ENCODE measurements at regions not wholly inside any gene's neighbourhood (a gene's known extent, or its start where the extent isn't known, plus 50 kb on each side); places are given as distances from the start of the nearest gene placed in this dataset.

DNA sequence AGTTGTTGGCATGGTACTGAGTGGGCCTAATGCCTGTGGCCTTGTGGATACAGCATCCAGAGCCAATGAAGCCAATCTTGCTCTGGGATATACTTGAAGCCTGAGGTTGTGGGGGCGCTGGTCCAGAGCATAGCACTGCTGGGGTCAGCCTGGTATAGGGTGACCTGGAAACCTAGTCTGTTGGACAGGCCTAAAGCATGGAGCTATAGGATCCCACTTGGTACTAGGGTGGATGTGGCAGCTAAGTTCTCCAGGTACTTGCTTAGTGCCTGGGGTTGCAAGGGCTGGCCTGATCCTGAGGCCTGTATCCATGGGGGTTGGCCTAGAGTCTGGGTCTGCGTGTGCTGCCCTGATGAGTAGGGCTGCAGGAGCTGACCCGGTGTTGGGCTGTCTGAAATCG is 1168.2 kb upstream of the C9orf72 start:
- intact Hi-C loops (cut with micrococcal nuclease) = no loop called here
- BruUV-seq (replicated peaks) = no TSS peak
- TF ChIP-seq CTCF (IDR thresholded peaks at IDR 0.05; ENCODE audit: extremely low read depth in 1 of 2, insufficient read depth in 1 of 2, low read depth in 1 of 2, low read length in 2 of 2) (no peak), POLR2AphosphoS5 (IDR thresholded peaks at IDR 0.05; ENCODE audit: insufficient read depth, low read depth, low read length) (no peak), GATA2 (IDR thresholded peaks at IDR 0.05; ENCODE audit: insufficient read depth, insufficient read length, low read depth, low read length) (no peak), MYC (IDR thresholded peaks at IDR 0.05; ENCODE audit: low read depth, low read length) (no peak), JUN (IDR thresholded peaks at IDR 0.05; ENCODE audit: borderline replicate concordance, insufficient read depth, insufficient read length, low read depth) (no peak), EZH2 (IDR thresholded peaks at IDR 0.05; ENCODE audit: borderline replicate concordance, low read depth, low read length, severe bottlenecking) (no peak), POLR2A (IDR thresholded peaks at IDR 0.05; ENCODE audit: low read depth, low read length) (no peak), FOS (IDR thresholded peaks at IDR 0.05; ENCODE audit: borderline replicate concordance, insufficient read depth, low read length) (no peak)
- TF ChIP-seq, protein P1, sequence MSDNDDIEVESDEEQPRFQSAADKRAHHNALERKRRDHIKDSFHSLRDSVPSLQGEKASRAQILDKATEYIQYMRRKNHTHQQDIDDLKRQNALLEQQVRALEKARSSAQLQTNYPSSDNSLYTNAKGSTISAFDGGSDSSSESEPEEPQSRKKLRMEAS (IDR thresholded peaks at IDR 0.05; ENCODE audit: insufficient read depth, insufficient read length) = no peak
- Histone ChIP-seq H3K9ac (replicated peaks; ENCODE audit: extremely low read depth, insufficient read depth, low read length) (no peak overlapping the region), H3K27me3 (ENCODE audit: control insufficient read depth in 2 of 2, insufficient read depth in 2 of 2, low read length in 2 of 2) (no peaks in the 10 kb centered on the region), H3K79me2 (ENCODE audit: control insufficient read depth, insufficient read depth, low read length) (no peaks in the 10 kb centered on the region), H3K27ac (ENCODE audit: insufficient read depth, low read depth, low read length) (no peak overlapping the region), H4K20me1 (replicated peaks; ENCODE audit: control insufficient read depth, extremely low read depth, insufficient read depth, low read length) (no peaks in the 10 kb centered on the region), H3K36me3 (ENCODE audit: control insufficient read depth in 2 of 2, extremely low read depth in 1 of 2, insufficient read depth in 2 of 2, low read length in 2 of 2) (no peaks in the 10 kb centered on the region), H3K9me1 (replicated peaks; ENCODE audit: control insufficient read depth, extremely low read depth, insufficient read depth, low read length) (no peaks in the 10 kb centered on the region), H3K4me1 (ENCODE audit: control insufficient read depth, extremely low read depth, insufficient read depth, low read length) (no peaks in the 10 kb centered on the region), H3K4me2 (ENCODE audit: insufficient read depth, low read length) (no peak overlapping the region), H3K4me3 (replicated peaks in 1 of 3; ENCODE audit: insufficient read depth in 1 of 3, low read depth in 1 of 3, low read length in 3 of 3) (no peak overlapping the region), H2AFZ (ENCODE audit: low read depth, low read length) (no peak overlapping the region), H3K9me3 (replicated peaks; ENCODE audit: control insufficient read depth, insufficient read depth, low read length) (peaks cover 7% of the 10 kb centered on the region)
- DNase-seq (ENCODE audit: low read depth, low spot score) (no peak), FAIRE-seq (no peak)
- CTCF ChIA-PET = no interaction called here
- POLR2A ChIA-PET = no interaction called here
- dilution Hi-C loops (cut with MboI; ENCODE audit: extremely low pct_ligation_motif_present, low sequenced_read_pairs) = no loop called here
